Panc1 (cell line): ENCODE measurements at regions not wholly inside any gene's neighbourhood (a gene's known extent, or its start where the extent isn't known, plus 50 kb on each side); places are given as distances from the start of the nearest gene placed in this dataset.

ENCODE experiments used
- POLR2AphosphoS5 ChIP-seq: IDR thresholded peaks from 2 replicates; pipeline ENCODE4 v1.6.1; 2012; ENCODE audit warnings: mild to moderate bottlenecking, low read depth, low read length, moderate library complexity
- REST ChIP-seq, 2 experiments: IDR thresholded peaks; 2 replicates each; pipeline ENCODE4 v1.6.1; 2011 to 2012; ENCODE audit warnings: low read depth in 2 of 2, control low read depth in 1 of 2, low read length in 1 of 2, mild to moderate bottlenecking in 1 of 2, moderate library complexity in 1 of 2; ENCODE audit not compliant: insufficient read depth in 1 of 2
- SIN3A ChIP-seq: IDR thresholded peaks from 2 replicates; pipeline ENCODE4 v1.6.1; 2012; ENCODE audit warnings: low read depth, mild to moderate bottlenecking, low read length, moderate library complexity, borderline replicate concordance; ENCODE audit not compliant: insufficient read depth
- TCF7L2 ChIP-seq: IDR thresholded peaks from 2 replicates; pipeline ENCODE4 v1.6.1; 2011; ENCODE audit warnings: mild to moderate bottlenecking, low read depth, low read length, inconsistent platforms
- TF ChIP-seq, protein P1 (sequence below): fragments of 450-650 bp; IDR thresholded peaks from 2 replicates; pipeline ENCODE4 v1.5.1; 2017; ENCODE audit warnings: mild to moderate bottlenecking

GRCh38 chr5:167821151-167821550 lies 470.3 kb upstream of the WWC1 start:
- TF ChIP-seq, protein P1, sequence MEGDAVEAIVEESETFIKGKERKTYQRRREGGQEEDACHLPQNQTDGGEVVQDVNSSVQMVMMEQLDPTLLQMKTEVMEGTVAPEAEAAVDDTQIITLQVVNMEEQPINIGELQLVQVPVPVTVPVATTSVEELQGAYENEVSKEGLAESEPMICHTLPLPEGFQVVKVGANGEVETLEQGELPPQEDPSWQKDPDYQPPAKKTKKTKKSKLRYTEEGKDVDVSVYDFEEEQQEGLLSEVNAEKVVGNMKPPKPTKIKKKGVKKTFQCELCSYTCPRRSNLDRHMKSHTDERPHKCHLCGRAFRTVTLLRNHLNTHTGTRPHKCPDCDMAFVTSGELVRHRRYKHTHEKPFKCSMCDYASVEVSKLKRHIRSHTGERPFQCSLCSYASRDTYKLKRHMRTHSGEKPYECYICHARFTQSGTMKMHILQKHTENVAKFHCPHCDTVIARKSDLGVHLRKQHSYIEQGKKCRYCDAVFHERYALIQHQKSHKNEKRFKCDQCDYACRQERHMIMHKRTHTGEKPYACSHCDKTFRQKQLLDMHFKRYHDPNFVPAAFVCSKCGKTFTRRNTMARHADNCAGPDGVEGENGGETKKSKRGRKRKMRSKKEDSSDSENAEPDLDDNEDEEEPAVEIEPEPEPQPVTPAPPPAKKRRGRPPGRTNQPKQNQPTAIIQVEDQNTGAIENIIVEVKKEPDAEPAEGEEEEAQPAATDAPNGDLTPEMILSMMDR = no peak
- TF ChIP-seq SIN3A (no peak), POLR2AphosphoS5 (no peak), TCF7L2 (no peak), REST (IDR thresholded peaks at IDR 0.05; ENCODE audit: insufficient read depth in 1 of 2, low read depth in 2 of 2, low read length in 1 of 2) (no peak)
